Naive B cell (primary cell): ENCODE measurements at regions not wholly inside any gene's neighbourhood (a gene's known extent, or its start where the extent isn't known, plus 50 kb on each side); places are given as distances from the start of the nearest gene placed in this dataset.

Source experiments
- ATAC-seq, 2 donors: fragments of 150-1000 bp; cut with Tn5 transposase; 2 replicates each; pipeline ENCODE4 v1.10.0; 2021; ENCODE audit warnings: low read depth in 2 of 2, mild to moderate bottlenecking in 2 of 2, moderate library complexity in 2 of 2
- DNase-seq: peaks from one replicate; pipeline ENCODE4 v3.0.0; 2022
- H3K27ac Mint-ChIP-seq, 6 donors: one replicate each; pipeline ENCODE4 v1.8.0; 2020 to 2022; ENCODE audit warnings: mild to moderate bottlenecking in 6 of 6, mixed read lengths in 6 of 6, moderate library complexity in 5 of 6, inconsistent platforms in 2 of 6
- H3K27me3 Mint-ChIP-seq, 3 donors: one replicate each; pipeline ENCODE4 v1.8.0; 2021 to 2022; ENCODE audit warnings: mixed read lengths in 3 of 3, mild to moderate bottlenecking in 1 of 3
- H3K36me3 Mint-ChIP-seq, 2 donors: one replicate each; pipeline ENCODE4 v1.8.0; 2020 to 2022; ENCODE audit warnings: mixed read lengths in 2 of 2, inconsistent platforms in 1 of 2, mild to moderate bottlenecking in 1 of 2
- H3K4me1 Mint-ChIP-seq, 3 donors: one replicate each; pipeline ENCODE4 v1.8.0; 2020 to 2022; ENCODE audit warnings: mixed read lengths in 3 of 3, inconsistent platforms in 1 of 3, mild to moderate bottlenecking in 1 of 3, moderate library complexity in 1 of 3
- H3K4me3 Mint-ChIP-seq, 8 donors: one replicate each; pipeline ENCODE4 v1.8.0; 2020 to 2022; ENCODE audit warnings: mild to moderate bottlenecking in 8 of 8, mixed read lengths in 8 of 8, moderate library complexity in 8 of 8, inconsistent platforms in 2 of 8
- H3K9me3 Mint-ChIP-seq, 7 donors: one replicate each; pipeline ENCODE4 v1.8.0; 2020 to 2022; ENCODE audit warnings: mixed read lengths in 7 of 7, mild to moderate bottlenecking in 5 of 7, inconsistent platforms in 2 of 7, moderate library complexity in 1 of 7

DNA sequence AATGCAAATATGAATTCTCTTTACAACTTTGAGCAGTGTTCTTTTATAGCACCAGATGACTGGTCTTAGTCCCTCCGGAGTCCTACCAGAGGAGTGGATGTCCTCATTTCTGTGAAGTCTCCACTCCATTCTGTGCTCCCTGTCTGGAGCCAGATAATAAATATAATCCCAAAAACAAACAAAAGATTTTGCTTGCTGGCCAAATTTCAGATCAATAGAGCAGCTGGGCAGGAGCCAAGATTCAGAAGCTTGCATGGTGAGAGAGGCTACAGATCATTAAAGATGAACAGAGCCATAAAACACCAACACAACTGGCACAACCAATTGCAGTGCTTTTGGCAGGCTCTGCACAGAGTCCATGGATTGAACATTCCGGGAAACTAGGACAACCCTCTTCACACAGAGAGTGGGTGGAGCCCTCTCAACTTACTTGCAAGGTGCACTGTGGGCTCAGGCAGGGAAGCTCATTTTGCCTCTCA lies 231.5 kb upstream of the SNX7 start:
- Mint-ChIP-seq H3K36me3 (no peaks in the 10 kb centered on the region), H3K4me3 (no peak overlapping the region), H3K27me3 (peaks cover 0 to 4% (median 0%) of the 10 kb centered on the region in 3 donors), H3K9me3 (no peaks in the 10 kb centered on the region), H3K27ac (no peak overlapping the region), H3K4me1 (no peaks in the 10 kb centered on the region)
- no peak for ATAC-seq
- no peak for DNase-seq

DNA sequence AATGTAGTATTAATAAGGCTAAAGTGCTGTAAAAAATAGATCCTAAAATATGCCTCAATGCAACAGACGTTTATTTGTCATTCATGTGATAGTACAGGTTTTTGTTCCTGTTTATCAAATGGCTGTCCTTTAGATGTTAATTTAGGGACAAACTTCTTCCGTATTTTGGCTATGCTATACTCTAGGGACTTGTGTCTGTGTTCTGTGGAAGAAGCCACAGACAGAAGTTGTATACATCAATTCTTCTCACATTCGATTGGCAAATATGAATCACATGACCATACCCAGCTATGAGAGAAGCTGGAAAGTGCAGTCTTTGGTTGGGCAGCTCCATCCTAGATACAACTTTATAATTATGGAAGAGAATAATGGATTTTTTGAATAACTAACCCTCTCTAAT lies 232.7 kb upstream of the SNX7 start:
- H3K4me3 Mint-ChIP-seq = no peak overlapping the region
- ATAC-seq (no peak), DNase-seq (no peak)
- no peaks in the 10 kb centered on the region for H3K9me3 Mint-ChIP-seq
- H3K36me3 Mint-ChIP-seq = no peaks in the 10 kb centered on the region
- peaks cover 0 to 4% (median 0%) of the 10 kb centered on the region in 3 donors for H3K27me3 Mint-ChIP-seq
- H3K4me1 Mint-ChIP-seq = no peaks in the 10 kb centered on the region
- H3K27ac Mint-ChIP-seq = no peak overlapping the region

DNA sequence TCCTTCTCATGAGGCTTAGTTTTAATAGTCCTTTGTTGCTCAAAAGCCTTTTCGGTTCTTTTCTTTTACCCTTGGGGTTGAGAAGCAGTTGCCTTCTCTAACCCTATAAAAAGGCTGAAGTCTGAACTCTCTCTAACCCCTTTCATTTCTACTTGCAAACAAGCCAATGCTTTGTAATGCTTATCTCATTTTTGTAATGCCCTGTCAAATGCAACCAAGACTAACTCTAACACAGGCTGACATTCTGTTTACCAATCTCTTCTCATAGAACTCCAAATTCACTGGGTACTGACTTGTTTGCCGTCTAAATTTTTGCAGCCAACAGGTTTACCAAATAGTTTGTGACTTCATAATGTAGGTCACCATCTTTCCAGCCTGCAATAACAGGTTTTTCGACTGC lies 233.9 kb upstream of the SNX7 start:
- Mint-ChIP-seq H3K36me3 (no peaks in the 10 kb centered on the region), H3K27ac (no peak overlapping the region), H3K27me3 (peaks cover 0 to 4% (median 0%) of the 10 kb centered on the region in 3 donors), H3K4me1 (no peaks in the 10 kb centered on the region), H3K4me3 (no peak overlapping the region), H3K9me3 (no peaks in the 10 kb centered on the region)
- DNase-seq = no peak
- no peak for ATAC-seq

DNA sequence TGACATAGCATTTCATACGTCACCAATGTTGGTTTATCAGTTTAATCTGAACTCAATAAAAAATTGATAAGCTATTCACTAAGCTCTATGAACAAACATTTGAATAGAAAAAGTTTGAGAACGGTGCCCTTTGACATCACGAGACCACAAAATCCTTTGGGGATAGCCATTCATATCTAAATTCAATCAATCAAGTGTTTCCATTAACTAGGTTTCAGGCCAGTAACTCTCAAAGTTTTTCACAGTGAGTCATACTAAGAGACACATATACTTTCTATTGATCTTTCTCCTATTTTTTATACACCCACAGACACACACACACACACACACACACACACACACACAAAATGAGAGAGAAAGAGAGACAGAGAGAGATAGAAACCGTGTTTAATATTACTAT lies 235.4 kb upstream of the SNX7 start:
- no peak overlapping the region for H3K27ac Mint-ChIP-seq
- no peaks in the 10 kb centered on the region for H3K9me3 Mint-ChIP-seq
- H3K4me3 Mint-ChIP-seq = no peak overlapping the region
- peaks cover 0 to 3% (median 0%) of the 10 kb centered on the region in 3 donors for H3K27me3 Mint-ChIP-seq
- DNase-seq = no peak
- H3K4me1 Mint-ChIP-seq = no peaks in the 10 kb centered on the region
- no peaks in the 10 kb centered on the region for H3K36me3 Mint-ChIP-seq
- ATAC-seq = no peak

DNA sequence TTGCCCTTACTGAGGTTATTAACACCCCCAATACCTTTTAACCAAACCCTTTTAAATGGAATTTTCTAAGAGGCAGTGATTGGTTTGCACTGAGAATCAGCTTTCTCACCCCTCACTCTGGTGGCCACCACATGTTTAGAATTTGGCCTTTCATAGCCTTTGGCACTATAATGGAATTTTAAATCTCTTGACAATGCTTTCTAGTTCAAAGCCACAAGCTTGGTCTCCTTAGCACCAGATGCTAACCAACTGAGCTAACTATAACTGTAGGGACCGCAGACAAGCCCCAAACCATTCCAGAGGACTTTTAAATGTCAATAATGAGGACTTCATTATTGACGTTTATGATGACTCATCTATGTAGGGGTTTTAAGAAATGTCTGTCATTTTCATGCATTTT lies 238.7 kb upstream of the SNX7 start:
- Mint-ChIP-seq H3K4me1 (no peaks in the 10 kb centered on the region), H3K27ac (peak overlapping the region in 1 of 6 donors; percentile 12), H3K9me3 (peaks cover 0 to 2% (median 0%) of the 10 kb centered on the region in 7 donors), H3K36me3 (no peaks in the 10 kb centered on the region), H3K4me3 (no peak overlapping the region), H3K27me3 (no peaks in the 10 kb centered on the region)
- DNase-seq (no peak), ATAC-seq (no peak)

DNA sequence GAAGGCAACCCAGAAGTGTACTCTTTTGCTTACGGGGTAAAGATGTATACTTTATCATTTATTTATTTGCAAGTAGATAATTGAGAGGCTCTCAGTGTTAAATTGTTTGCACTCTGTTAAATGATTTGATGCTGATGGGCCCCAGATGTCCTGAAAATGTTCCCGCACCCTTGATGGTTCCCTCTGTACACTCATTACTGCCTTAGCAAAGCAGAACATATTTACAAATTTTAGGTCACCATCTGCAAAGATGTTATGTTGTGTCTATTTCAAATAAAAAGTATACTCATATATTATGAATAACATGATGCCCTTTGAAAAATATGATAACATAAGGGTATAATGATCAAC lies 240.5 kb upstream of the SNX7 start:
- no peaks in the 10 kb centered on the region for H3K36me3 Mint-ChIP-seq
- H3K4me3 Mint-ChIP-seq = no peak overlapping the region

DNA sequence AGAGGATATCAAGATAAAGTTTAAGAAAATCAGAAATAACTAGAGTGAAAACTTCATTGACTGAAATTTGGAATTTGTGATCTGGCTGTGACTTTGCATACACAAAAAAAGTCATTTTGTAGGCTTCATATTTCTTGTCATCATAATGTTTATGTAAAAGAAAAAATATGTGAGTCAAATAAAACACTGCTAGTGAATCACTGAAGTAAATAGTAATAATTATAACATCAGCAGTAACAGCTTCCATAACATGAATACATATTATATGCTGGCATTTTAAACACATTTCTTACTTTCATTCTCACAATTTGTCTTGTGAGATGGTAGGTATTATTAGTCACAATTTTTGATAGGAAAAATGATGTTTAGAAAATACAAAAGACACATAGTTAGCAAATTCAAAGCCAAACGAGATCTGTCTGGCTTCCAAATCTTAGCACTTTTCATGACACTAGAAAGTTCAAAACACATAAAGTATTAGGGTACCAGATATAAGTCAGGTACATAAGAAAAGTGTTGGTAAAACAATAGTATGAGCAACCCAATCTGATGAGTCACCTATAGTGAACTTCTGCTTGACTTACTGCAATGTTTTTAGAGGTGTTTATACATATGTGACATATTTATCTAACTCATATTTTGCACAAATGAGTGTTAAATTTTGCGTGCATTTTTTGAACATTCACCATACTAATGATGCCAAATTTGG lies 241.0 kb upstream of the SNX7 start:
- H3K36me3 Mint-ChIP-seq = no peaks in the 10 kb centered on the region

More for the DNA sequence above, 240.5 kb upstream of the SNX7 start:
- Mint-ChIP-seq H3K27ac (no peak overlapping the region), H3K9me3 (peaks cover 0 to 4% (median 0%) of the 10 kb centered on the region in 7 donors), H3K27me3 (no peaks in the 10 kb centered on the region), H3K4me1 (no peaks in the 10 kb centered on the region)
- ATAC-seq = no peak
- no peak for DNase-seq

DNA sequence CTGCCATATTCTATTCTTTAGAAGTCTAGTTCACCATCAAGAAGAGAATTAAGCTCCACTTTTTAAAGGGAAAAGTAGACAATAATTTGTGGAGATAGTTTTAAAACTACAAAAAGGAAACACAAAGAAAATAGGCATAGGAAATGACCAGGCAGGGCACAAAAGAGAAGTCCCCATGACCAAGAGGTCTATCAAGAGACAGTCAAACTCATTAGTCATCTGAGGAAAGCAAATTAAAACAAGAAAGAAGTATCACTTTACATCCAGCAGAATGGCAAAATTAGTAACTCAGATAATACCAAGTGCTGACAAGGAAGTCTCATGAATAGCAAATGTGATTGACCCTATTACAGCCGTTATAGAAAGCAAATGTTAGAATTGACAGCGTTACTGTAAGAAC lies 243.7 kb upstream of the SNX7 start:
- H3K4me3 Mint-ChIP-seq = no peak overlapping the region
- H3K36me3 Mint-ChIP-seq = no peaks in the 10 kb centered on the region
- ATAC-seq (no peak), DNase-seq (no peak)
- no peaks in the 10 kb centered on the region for H3K27me3 Mint-ChIP-seq
- H3K27ac Mint-ChIP-seq = no peak overlapping the region
- H3K9me3 Mint-ChIP-seq = peaks cover 0 to 7% (median under 1%) of the 10 kb centered on the region in 7 donors
- no peaks in the 10 kb centered on the region for H3K4me1 Mint-ChIP-seq

More for the DNA sequence above, 241.0 kb upstream of the SNX7 start:
- Mint-ChIP-seq H3K27me3 (no peaks in the 10 kb centered on the region), H3K9me3 (peaks cover 0 to 4% (median 0%) of the 10 kb centered on the region in 7 donors), H3K27ac (no peak overlapping the region), H3K4me1 (no peaks in the 10 kb centered on the region), H3K4me3 (no peak overlapping the region)
- ATAC-seq = no peak
- DNase-seq = no peak

DNA sequence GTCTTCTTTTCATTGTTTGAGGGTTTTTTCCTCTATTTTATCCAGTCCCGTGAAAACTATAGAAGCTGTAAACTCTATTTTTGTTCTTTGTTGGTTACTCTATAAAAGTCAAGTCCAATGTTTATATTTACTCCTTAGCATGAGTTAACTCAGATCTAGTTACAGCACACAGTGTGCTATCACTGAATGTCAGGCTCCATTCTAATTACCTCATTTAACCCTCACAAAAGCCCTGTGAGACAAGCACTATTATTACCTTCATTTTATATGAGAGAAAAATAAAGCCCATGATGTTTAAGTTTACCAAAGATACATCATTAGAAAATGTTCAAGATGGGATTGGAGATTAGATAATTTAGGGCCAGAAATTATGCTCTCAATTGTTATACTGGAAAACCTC lies 251.4 kb upstream of the SNX7 start:
- no peaks in the 10 kb centered on the region for H3K36me3 Mint-ChIP-seq
- ATAC-seq = no peak
- DNase-seq = no peak
- H3K27me3 Mint-ChIP-seq = no peaks in the 10 kb centered on the region
- peaks cover 1 to 12% (median 6%) of the 10 kb centered on the region in 7 donors for H3K9me3 Mint-ChIP-seq
- H3K27ac Mint-ChIP-seq = no peak overlapping the region
- H3K4me3 Mint-ChIP-seq = no peak overlapping the region
- no peaks in the 10 kb centered on the region for H3K4me1 Mint-ChIP-seq

DNA sequence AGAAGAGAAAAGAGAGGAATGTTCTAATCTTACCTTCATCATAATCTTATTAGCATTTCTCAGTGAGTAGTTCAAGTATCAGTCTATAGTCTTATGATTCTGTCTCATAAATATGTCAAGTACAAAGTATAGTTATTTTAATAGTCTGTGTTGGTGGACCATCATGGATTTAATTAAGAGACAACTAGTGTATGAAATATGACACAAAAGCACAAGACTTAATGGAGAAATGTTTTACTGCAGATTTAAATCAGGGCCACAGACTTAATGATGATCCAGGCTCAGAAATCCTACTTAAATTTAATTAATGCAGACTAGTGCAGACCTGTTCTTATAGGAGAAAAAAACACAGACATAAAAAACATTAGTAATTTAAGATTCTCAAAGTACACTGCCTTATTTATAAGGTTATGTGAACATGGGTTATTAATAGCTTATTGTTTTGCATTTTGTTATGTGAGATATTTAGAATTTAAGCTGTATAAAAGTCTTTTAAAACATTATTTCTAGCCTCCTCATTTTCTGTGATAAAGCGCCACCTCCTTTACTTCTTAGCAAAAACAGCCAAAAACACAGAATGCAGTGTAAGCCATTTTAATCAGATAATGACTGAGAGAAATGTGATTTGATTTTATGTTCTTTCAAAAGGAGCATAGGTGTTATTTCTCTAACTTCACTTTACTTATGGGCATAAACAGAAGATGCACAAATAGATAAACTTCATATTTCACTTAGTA lies 255.0 kb upstream of the SNX7 start:
- Mint-ChIP-seq H3K27me3 (no peaks in the 10 kb centered on the region), H3K4me1 (peaks cover 0 to 3% (median 2%) of the 10 kb centered on the region in 3 donors), H3K9me3 (no peaks in the 10 kb centered on the region), H3K36me3 (no peaks in the 10 kb centered on the region), H3K27ac (no peak overlapping the region), H3K4me3 (no peak overlapping the region)
- DNase-seq = no peak
- ATAC-seq = no peak

DNA sequence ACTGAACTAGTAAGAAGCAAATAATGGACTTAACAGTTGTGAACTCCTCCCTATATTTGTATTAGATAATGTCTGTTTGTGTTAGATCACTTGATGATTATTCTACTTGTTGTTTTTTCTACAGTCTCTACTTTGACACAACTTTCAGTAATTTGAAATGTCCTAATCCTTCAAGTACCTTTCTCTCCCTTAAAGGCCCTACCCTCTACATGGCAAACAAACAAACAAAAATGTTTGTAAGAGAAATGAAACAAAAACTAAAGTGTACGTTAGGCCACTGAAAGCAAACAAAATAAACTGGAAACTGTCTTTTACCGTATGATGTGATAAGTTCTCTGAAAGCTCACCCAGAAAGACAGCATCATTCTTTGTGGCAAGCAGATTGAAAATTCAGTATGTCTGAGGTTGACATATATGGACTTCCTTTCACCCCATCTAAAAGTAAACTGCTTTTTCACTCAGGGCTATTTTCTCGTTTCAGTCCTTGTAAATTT lies 255.9 kb upstream of the SNX7 start:
- Mint-ChIP-seq H3K27ac (no peak overlapping the region), H3K4me3 (no peak overlapping the region)

DNA sequence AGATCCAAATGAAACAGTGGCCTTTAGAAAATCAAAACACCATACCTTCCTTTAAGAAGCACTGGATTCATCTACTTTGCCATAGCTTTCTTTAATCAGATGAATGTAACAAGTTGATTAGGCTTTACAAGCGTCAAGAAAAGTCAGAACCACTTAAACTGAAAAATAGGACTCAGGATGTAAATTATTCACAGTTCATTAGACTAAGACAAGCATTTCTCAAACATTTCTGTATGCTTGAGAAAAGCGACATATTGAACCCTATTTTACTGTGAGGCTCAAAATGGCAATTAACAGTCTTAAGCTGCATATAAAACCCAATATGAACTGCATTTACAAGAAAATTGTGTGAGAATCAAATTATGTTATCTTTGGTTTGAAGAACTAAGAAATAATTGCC lies 256.7 kb upstream of the SNX7 start:
- Mint-ChIP-seq H3K9me3 (no peaks in the 10 kb centered on the region), H3K36me3 (no peaks in the 10 kb centered on the region), H3K27ac (no peak overlapping the region), H3K4me3 (no peak overlapping the region), H3K27me3 (no peaks in the 10 kb centered on the region), H3K4me1 (peaks cover 0 to 3% (median 2%) of the 10 kb centered on the region in 3 donors)
- ATAC-seq (no peak), DNase-seq (no peak)

More for the DNA sequence above, 255.9 kb upstream of the SNX7 start:
- DNase-seq (no peak), ATAC-seq (no peak)
- H3K4me1 Mint-ChIP-seq = peaks cover 0 to 3% (median 2%) of the 10 kb centered on the region in 3 donors
- H3K9me3 Mint-ChIP-seq = no peaks in the 10 kb centered on the region
- H3K27me3 Mint-ChIP-seq = no peaks in the 10 kb centered on the region
- no peaks in the 10 kb centered on the region for H3K36me3 Mint-ChIP-seq

DNA sequence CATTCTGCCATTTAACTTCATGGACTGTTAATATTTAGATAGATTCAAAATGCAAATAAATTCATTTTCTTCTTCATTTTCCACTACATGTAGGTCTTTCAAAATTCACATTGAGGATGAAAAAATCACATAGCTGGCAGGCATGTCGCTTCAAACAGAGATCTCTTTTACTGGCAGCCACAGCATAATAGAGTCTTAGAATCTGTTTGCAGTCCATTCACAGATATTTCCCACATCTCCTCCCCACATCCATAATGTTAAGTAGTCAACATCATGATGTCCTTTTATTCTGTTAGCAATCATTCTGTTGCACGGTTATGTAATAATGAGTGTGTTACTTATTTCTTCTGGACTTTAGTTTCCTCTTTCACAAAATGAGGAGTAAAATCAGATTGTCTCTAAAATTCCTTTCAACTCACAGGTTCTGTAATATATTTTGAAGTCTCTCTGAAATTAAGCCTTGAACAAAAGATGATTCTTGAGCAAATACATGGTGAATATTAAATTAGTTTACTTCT lies 257.5 kb upstream of the SNX7 start:
- no peak overlapping the region for H3K27ac Mint-ChIP-seq
- no peaks in the 10 kb centered on the region for H3K9me3 Mint-ChIP-seq

DNA sequence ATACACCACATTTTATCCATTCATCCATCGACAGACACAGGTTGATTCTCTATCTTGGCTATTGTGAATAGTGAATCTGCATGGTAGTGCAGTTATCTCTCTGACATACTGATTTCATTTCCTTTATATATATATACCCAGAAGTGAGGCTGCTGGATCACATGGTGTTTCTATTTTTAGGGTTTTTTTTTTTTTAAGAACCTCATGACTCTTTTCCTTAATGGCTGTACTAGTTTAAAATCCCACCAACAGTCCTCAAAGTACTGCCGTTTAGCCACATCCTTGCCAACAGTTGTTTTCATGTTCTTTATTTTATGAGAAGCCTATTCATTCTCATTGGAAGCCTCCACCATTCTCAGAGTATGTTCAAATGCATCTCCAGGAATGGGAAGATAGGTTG lies 258.7 kb upstream of the SNX7 start:
- H3K27me3 Mint-ChIP-seq = no peaks in the 10 kb centered on the region
- no peaks in the 10 kb centered on the region for H3K36me3 Mint-ChIP-seq
- H3K4me1 Mint-ChIP-seq = peaks cover 0 to 3% (median 2%) of the 10 kb centered on the region in 3 donors
- no peak overlapping the region for H3K27ac Mint-ChIP-seq
- no peak overlapping the region for H3K4me3 Mint-ChIP-seq
- ATAC-seq (no peak), DNase-seq (no peak)
- H3K9me3 Mint-ChIP-seq = no peaks in the 10 kb centered on the region

More for the DNA sequence above, 257.5 kb upstream of the SNX7 start:
- H3K36me3 Mint-ChIP-seq = no peaks in the 10 kb centered on the region
- H3K27me3 Mint-ChIP-seq = no peaks in the 10 kb centered on the region
- DNase-seq (no peak), ATAC-seq (no peak)
- no peak overlapping the region for H3K4me3 Mint-ChIP-seq
- H3K4me1 Mint-ChIP-seq = peaks cover 0 to 3% (median 2%) of the 10 kb centered on the region in 3 donors
